Chondrocyte (in vitro differentiated cells): ENCODE measurements at regions not wholly inside any gene's neighbourhood (a gene's known extent, or its start where the extent isn't known, plus 50 kb on each side); places are given as distances from the start of the nearest gene placed in this dataset.

Experiments
- DNase-seq: peaks from one replicate; pipeline ENCODE4 v3.0.0; 2021; ENCODE audit warnings: mixed read lengths, low spot score
- H3K27ac Mint-ChIP-seq: one replicate; pipeline ENCODE4 v1.8.0; 2021; ENCODE audit warnings: mild to moderate bottlenecking, moderate library complexity, mixed read lengths; ENCODE audit not compliant: unreplicated experiment
- H3K27me3 Mint-ChIP-seq: 2 replicates; pipeline ENCODE4 v1.8.0; 2021; ENCODE audit warnings: low read depth, mixed read lengths
- H3K36me3 Mint-ChIP-seq: 2 replicates; pipeline ENCODE4 v1.8.0; 2021; ENCODE audit warnings: low read depth, mixed read lengths
- H3K4me1 Mint-ChIP-seq: 2 replicates; pipeline ENCODE4 v1.8.0; 2021; ENCODE audit warnings: low read depth, mild to moderate bottlenecking, mixed read lengths
- H3K4me3 Mint-ChIP-seq: one replicate; pipeline ENCODE4 v1.8.0; 2021; ENCODE audit warnings: mild to moderate bottlenecking, moderate library complexity, mixed read lengths; ENCODE audit not compliant: unreplicated experiment
- H3K9me3 Mint-ChIP-seq: 2 replicates; pipeline ENCODE4 v1.8.0; 2021; ENCODE audit warnings: low read depth, mixed read lengths
- TF ChIP-seq, protein P1 (sequence below): fragments of 200-600 bp; sonication (generic); IDR thresholded peaks from 2 replicates; pipeline ENCODE4 v1.5.0; 2021; ENCODE audit warnings: antibody characterized with exemption, mild to moderate bottlenecking, moderate library complexity

DNA sequence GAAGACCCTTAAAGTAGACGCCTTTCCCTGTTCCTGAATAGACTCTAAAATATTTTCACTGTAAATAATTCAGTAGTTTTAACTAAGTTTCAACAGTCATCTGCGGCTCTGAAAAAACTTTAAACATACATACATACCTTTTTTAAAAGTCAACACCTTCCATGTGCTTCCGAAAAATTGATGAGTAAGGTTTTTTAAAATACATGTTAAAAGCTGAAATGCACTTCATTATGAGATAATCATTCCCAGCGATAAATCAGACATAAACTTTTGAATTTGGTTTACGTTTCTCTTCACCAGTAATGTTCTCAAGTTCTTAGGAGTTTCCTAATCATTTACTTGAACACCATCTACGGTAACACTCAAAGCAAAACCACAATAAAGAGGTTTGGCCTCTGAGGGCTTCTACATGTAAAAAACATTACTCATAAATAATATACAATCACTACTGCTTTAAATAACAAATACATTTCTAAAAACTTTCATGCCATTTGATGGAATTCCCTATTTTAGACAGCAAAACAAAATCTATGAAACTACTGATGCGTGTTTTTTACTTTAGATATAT lies 403.5 kb downstream of the SHQ1 start:
- Mint-ChIP-seq H3K36me3 (peaks cover 1% of the 10 kb centered on the region), H3K4me3 (peak overlapping the region; percentile 97), H3K9me3 (no peaks in the 10 kb centered on the region), H3K4me1 (peaks cover 69% of the 10 kb centered on the region), H3K27ac (no peak overlapping the region), H3K27me3 (no peaks in the 10 kb centered on the region)
- TF ChIP-seq, protein P1, sequence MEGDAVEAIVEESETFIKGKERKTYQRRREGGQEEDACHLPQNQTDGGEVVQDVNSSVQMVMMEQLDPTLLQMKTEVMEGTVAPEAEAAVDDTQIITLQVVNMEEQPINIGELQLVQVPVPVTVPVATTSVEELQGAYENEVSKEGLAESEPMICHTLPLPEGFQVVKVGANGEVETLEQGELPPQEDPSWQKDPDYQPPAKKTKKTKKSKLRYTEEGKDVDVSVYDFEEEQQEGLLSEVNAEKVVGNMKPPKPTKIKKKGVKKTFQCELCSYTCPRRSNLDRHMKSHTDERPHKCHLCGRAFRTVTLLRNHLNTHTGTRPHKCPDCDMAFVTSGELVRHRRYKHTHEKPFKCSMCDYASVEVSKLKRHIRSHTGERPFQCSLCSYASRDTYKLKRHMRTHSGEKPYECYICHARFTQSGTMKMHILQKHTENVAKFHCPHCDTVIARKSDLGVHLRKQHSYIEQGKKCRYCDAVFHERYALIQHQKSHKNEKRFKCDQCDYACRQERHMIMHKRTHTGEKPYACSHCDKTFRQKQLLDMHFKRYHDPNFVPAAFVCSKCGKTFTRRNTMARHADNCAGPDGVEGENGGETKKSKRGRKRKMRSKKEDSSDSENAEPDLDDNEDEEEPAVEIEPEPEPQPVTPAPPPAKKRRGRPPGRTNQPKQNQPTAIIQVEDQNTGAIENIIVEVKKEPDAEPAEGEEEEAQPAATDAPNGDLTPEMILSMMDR = no peak
- no peak for DNase-seq

DNA sequence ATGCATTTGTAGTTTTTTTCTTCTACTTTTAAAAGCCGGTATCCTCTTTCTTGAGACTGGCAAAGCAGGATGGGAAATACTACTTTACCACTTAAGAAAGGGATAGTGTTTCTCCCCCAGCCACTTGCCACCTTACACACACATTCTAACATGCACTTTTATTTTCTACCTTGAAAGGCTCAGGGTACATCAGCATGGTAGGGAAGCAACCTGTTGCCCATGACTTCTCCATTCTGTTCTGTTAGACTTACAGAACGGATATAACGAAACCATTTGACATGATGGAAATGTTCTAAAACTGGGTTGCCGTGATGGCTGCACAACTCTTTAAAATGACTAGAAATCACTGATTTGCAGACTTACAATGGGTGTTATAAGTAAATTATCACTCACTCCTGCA lies 405.5 kb downstream of the SHQ1 start:
- H3K4me1 Mint-ChIP-seq = peaks cover 77% of the 10 kb centered on the region
- H3K4me3 Mint-ChIP-seq = no peak overlapping the region
- H3K27ac Mint-ChIP-seq = no peak overlapping the region
- H3K36me3 Mint-ChIP-seq = peaks cover 1% of the 10 kb centered on the region
- TF ChIP-seq, protein P1 = no peak
- H3K27me3 Mint-ChIP-seq = no peaks in the 10 kb centered on the region
- no peaks in the 10 kb centered on the region for H3K9me3 Mint-ChIP-seq
- DNase-seq = no peak

DNA sequence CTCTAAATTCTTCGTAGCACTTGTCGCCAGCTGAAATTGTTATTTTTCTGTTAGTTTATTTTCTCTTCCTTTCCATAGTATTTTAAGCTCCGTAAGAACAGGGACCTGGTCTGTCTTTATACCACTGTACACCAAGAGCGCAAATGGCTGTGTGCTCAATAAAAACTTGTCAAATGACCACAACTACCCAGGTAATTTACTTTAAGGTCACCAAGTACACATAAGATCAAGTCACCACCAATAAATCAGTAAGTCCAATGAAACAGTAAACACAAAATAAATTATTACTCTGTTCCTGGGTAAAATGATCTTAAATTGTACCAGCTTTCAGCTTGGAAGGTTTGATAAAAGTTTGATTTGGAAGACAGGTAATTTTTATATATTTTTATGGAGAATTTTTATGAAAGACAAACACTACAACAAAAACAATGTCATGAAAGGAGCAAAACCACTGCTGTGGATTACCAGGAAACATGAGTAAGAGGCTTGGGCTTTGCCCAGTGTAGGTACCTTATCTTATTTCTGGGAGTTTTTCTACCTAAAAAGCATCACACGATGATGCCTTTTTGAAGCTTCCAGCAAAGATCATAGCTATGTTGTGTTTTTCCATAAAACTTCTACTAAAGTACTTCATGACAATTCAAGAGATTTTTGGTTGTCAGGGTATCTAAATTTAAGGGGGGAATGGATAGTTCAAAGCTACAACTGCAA lies 406.8 kb downstream of the SHQ1 start:
- peaks cover 1% of the 10 kb centered on the region for H3K36me3 Mint-ChIP-seq
- DNase-seq = no peak
- H3K4me3 Mint-ChIP-seq = no peak overlapping the region
- no peak overlapping the region for H3K27ac Mint-ChIP-seq
- no peaks in the 10 kb centered on the region for H3K27me3 Mint-ChIP-seq
- TF ChIP-seq, protein P1 = no peak
- no peaks in the 10 kb centered on the region for H3K9me3 Mint-ChIP-seq
- peaks cover 84% of the 10 kb centered on the region for H3K4me1 Mint-ChIP-seq

DNA sequence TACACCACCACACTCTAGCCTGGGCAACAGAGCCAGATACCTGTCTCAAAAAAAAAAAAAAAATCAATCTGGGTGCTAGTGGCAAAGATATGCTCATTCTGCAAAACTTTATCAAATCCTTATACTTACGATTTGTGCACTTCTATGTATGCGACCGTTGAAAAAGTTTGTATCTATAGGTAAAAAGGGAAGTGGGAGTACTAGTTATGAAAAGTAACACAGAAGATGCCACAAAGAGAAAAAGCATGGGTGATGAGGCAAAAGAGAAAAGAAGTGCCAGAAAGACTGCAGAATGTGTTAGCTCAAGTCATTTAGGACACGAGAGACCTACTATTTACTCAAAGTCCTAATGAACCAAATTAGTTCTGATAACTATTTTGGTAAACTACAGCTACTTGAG lies 407.8 kb downstream of the SHQ1 start:
- H3K27ac Mint-ChIP-seq = no peak overlapping the region
- H3K27me3 Mint-ChIP-seq = no peaks in the 10 kb centered on the region
- TF ChIP-seq, protein P1 = no peak
- H3K4me3 Mint-ChIP-seq = no peak overlapping the region
- no peaks in the 10 kb centered on the region for H3K9me3 Mint-ChIP-seq
- H3K36me3 Mint-ChIP-seq = peaks cover 1% of the 10 kb centered on the region
- peaks cover 77% of the 10 kb centered on the region for H3K4me1 Mint-ChIP-seq
- DNase-seq = no peak

DNA sequence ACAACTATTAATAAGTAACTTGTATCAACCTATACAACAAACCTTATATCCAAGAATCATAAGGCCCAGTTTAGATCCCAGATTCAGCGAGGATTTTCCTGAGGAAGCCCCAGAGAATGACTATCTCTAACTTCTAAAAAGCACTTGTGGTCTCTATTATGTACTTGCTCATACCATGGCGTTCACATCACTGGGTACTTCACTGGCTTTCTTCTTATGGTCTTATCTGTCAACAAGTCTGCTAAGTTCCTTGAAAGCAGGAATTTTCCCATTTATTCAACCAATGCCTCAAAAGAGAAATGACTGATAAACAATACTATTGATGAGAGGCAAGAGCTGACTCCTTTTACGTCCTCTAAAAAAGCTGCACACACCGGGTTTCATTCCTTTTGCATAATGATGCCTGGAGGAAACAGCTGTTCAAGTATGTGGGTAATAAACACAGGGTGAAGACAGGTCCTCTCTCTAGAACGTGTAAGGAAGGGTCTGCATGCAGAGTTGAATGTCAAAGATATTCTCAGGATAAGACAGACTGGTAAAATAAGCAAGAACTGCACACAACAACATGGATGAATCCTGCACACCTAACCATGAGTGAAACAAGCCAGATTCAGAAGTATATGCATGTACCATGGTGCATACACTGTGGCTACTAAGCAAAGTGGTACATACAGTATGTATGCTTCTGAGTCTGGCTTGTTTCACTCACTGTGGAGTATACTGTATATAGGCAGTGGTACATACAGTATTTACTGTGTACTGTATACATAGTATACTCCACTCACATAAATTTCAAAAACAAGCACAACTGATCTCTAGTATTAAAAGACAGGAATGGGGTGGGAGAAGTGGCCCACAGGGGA lies 408.7 kb downstream of the SHQ1 start:
- Mint-ChIP-seq H3K27me3 (no peaks in the 10 kb centered on the region), H3K9me3 (no peaks in the 10 kb centered on the region), H3K4me3 (no peak overlapping the region), H3K27ac (no peak overlapping the region), H3K36me3 (peaks cover 1% of the 10 kb centered on the region), H3K4me1 (peaks cover 68% of the 10 kb centered on the region)
- TF ChIP-seq, protein P1 = no peak
- no peak for DNase-seq
